Progenitor cell of endocrine pancreas (in vitro differentiated cells): ENCODE measurements at regions not wholly inside any gene's neighbourhood (a gene's known extent, or its start where the extent isn't known, plus 50 kb on each side); places are given as distances from the start of the nearest gene placed in this dataset.

Experiments
- DNase-seq: peaks from one replicate; pipeline ENCODE4 v3.0.0; 2021; ENCODE audit warnings: low spot score; ENCODE audit not compliant: unreplicated experiment
- H3K27ac Mint-ChIP-seq: 2 replicates; pipeline ENCODE4 v1.8.0; 2021; ENCODE audit warnings: mild to moderate bottlenecking, moderate library complexity, mixed read lengths
- H3K27me3 Mint-ChIP-seq: 2 replicates; pipeline ENCODE4 v1.8.0; 2021; ENCODE audit warnings: mixed read lengths
- H3K36me3 Mint-ChIP-seq: 2 replicates; pipeline ENCODE4 v1.8.0; 2022; ENCODE audit warnings: mixed read lengths; ENCODE audit not compliant: insufficient read depth
- H3K4me1 Mint-ChIP-seq: 2 replicates; pipeline ENCODE4 v1.8.0; 2021; ENCODE audit warnings: low read depth, mixed read lengths
- H3K4me3 Mint-ChIP-seq: 2 replicates; pipeline ENCODE4 v1.8.0; 2021; ENCODE audit warnings: low read depth, mild to moderate bottlenecking, moderate library complexity, mixed read lengths
- H3K9me3 Mint-ChIP-seq: 2 replicates; pipeline ENCODE4 v1.8.0; 2021; ENCODE audit warnings: low read depth, mixed read lengths
- CTCF ChIP-seq: fragments of 200-600 bp; sonication (generic); IDR thresholded peaks from one replicate; pipeline ENCODE4 v1.5.0; 2021; ENCODE audit warnings: antibody characterized with exemption, mild to moderate bottlenecking; ENCODE audit not compliant: unreplicated experiment

- Mint-ChIP-seq H3K27me3 (no peaks in the 10 kb centered on the region), H3K36me3 (peaks cover 2% of the 10 kb centered on the region), H3K4me3 (no peak overlapping the region), H3K4me1 (peaks cover 11% of the 10 kb centered on the region), H3K27ac (no peak overlapping the region), H3K9me3 (peaks cover 22% of the 10 kb centered on the region)
- no peak for TF ChIP-seq CTCF
- DNase-seq: no peak
Observed at GRCh38 chr7:21041252-21041651, 254.6 kb upstream of the SP8 start.

- H3K4me3 Mint-ChIP-seq: no peak overlapping the region
- H3K4me1 Mint-ChIP-seq: peaks cover 11% of the 10 kb centered on the region
- peaks cover 2% of the 10 kb centered on the region for H3K36me3 Mint-ChIP-seq
- H3K9me3 Mint-ChIP-seq: peaks cover 19% of the 10 kb centered on the region
- no peak for TF ChIP-seq CTCF
- no peaks in the 10 kb centered on the region for H3K27me3 Mint-ChIP-seq
- no peak overlapping the region for H3K27ac Mint-ChIP-seq
- no peak for DNase-seq
Observed at GRCh38 chr7:21041666-21042065, 255.0 kb upstream of the SP8 start.

- Mint-ChIP-seq H3K4me1 (peaks cover 11% of the 10 kb centered on the region), H3K36me3 (no peaks in the 10 kb centered on the region), H3K9me3 (no peaks in the 10 kb centered on the region), H3K27ac (peak overlapping the region; percentile 76), H3K4me3 (no peak overlapping the region), H3K27me3 (no peaks in the 10 kb centered on the region)
- DNase-seq: no peak
- TF ChIP-seq CTCF: no peak
Observed at GRCh38 chr7:21044384-21044783, 257.7 kb upstream of the SP8 start.

- H3K27ac Mint-ChIP-seq: peak overlapping the region; percentile 76
- no peak overlapping the region for H3K4me3 Mint-ChIP-seq
- no peaks in the 10 kb centered on the region for H3K27me3 Mint-ChIP-seq
- H3K36me3 Mint-ChIP-seq: no peaks in the 10 kb centered on the region
- TF ChIP-seq CTCF: no peak
- no peak for DNase-seq
- peaks cover 11% of the 10 kb centered on the region for H3K4me1 Mint-ChIP-seq
- no peaks in the 10 kb centered on the region for H3K9me3 Mint-ChIP-seq
Observed at GRCh38 chr7:21044913-21045568, 258.4 kb upstream of the SP8 start.

- TF ChIP-seq CTCF: no peak
- H3K4me3 Mint-ChIP-seq: no peak overlapping the region
- no peaks in the 10 kb centered on the region for H3K4me1 Mint-ChIP-seq
- H3K36me3 Mint-ChIP-seq: no peaks in the 10 kb centered on the region
- no peaks in the 10 kb centered on the region for H3K9me3 Mint-ChIP-seq
- DNase-seq: no peak
- no peaks in the 10 kb centered on the region for H3K27me3 Mint-ChIP-seq
- no peak overlapping the region for H3K27ac Mint-ChIP-seq
Observed at GRCh38 chr7:21051865-21052264, 265.2 kb upstream of the SP8 start.
